B cell (primary cell): ENCODE measurements at regions not wholly inside any gene's neighbourhood (a gene's known extent, or its start where the extent isn't known, plus 50 kb on each side); places are given as distances from the start of the nearest gene placed in this dataset.

Experiments
- CTCF ChIP-seq: fragments of 200-600 bp; IDR thresholded peaks from one replicate; pipeline ENCODE4 v1.8.0; 2022; ENCODE audit warnings: antibody characterized with exemption, mild to moderate bottlenecking
- EZH2 ChIP-seq: IDR thresholded peaks from 2 replicates; pipeline ENCODE4 v1.6.1; 2012; ENCODE audit warnings: borderline replicate concordance, low read depth, mild to moderate bottlenecking, moderate library complexity, low read length; ENCODE audit not compliant: insufficient read depth, poor library complexity, severe bottlenecking

- TF ChIP-seq CTCF = no peak
- TF ChIP-seq EZH2 = no peak
These were observed 197.4 kb downstream of the TRIM29 start for GRCh38 chr11:119940401-119940976.
